ENCODE measurements at regions not wholly inside any gene's neighbourhood (a gene's known extent, or its start where the extent isn't known, plus 50 kb on each side); places are given as distances from the start of the nearest gene placed in this dataset.

DNA sequence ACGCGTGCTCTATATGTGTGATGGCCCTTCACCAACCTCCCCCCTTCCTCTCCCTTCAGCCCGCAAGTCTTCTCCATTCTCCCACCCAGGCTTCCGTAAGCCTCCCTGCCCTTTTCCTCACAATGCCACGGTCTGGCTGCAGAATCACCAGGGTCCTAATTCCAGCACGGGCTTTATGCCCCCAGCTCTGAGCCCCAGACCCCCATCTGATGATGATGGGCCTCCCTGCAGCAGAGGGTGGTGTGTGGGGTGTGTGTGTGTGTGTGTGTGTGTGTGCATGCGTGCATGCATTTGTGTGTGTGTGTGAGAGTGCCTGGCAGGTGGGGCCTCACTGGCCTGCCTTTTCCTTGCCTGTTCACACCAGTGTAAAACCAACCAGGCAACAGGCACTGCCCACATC, 109.9 kb downstream of the OAT start:
- no peaks in the 10 kb centered on the region for H3K9me3 ChIP-seq (ENCODE audit: low read depth)
- no peak overlapping the region for H3K4me3 ChIP-seq
- WGBS (ENCODE audit: low lambda C conversion rate, missing lambda C conversion rate) = 93% methylated on average over 7 of the region's 7 CpGs
- no peak for DNase-seq (ENCODE audit: low spot score)
- no peaks in the 10 kb centered on the region for H3K27me3 ChIP-seq
- H3K9me2 ChIP-seq (replicated peaks; ENCODE audit: insufficient read depth) = no peaks in the 10 kb centered on the region
- no peak overlapping the region for H3K4me2 ChIP-seq
- no peak overlapping the region for H3K27ac ChIP-seq
- TF ChIP-seq, protein P1, sequence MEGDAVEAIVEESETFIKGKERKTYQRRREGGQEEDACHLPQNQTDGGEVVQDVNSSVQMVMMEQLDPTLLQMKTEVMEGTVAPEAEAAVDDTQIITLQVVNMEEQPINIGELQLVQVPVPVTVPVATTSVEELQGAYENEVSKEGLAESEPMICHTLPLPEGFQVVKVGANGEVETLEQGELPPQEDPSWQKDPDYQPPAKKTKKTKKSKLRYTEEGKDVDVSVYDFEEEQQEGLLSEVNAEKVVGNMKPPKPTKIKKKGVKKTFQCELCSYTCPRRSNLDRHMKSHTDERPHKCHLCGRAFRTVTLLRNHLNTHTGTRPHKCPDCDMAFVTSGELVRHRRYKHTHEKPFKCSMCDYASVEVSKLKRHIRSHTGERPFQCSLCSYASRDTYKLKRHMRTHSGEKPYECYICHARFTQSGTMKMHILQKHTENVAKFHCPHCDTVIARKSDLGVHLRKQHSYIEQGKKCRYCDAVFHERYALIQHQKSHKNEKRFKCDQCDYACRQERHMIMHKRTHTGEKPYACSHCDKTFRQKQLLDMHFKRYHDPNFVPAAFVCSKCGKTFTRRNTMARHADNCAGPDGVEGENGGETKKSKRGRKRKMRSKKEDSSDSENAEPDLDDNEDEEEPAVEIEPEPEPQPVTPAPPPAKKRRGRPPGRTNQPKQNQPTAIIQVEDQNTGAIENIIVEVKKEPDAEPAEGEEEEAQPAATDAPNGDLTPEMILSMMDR (IDR thresholded peaks at IDR 0.05; ENCODE audit: poor library complexity) = no peak
- TF ChIP-seq EZH2 (IDR thresholded peaks at IDR 0.05; ENCODE audit: borderline replicate concordance) (no peak), EZH2phosphoT487 (IDR thresholded peaks at IDR 0.05; ENCODE audit: low read depth, severe bottlenecking, unreplicated experiment) (no peak)
- H3K4me1 ChIP-seq (ENCODE audit: insufficient read depth) = no peaks in the 10 kb centered on the region
- H3K36me3 ChIP-seq (replicated peaks; ENCODE audit: insufficient read depth, low read depth) = no peaks in the 10 kb centered on the region
- no peaks in the 10 kb centered on the region for H3K79me2 ChIP-seq
- no peak overlapping the region for H2AFZ ChIP-seq
- H4K20me1 ChIP-seq (ENCODE audit: insufficient read depth, poor library complexity, severe bottlenecking) = no peaks in the 10 kb centered on the region

DNA sequence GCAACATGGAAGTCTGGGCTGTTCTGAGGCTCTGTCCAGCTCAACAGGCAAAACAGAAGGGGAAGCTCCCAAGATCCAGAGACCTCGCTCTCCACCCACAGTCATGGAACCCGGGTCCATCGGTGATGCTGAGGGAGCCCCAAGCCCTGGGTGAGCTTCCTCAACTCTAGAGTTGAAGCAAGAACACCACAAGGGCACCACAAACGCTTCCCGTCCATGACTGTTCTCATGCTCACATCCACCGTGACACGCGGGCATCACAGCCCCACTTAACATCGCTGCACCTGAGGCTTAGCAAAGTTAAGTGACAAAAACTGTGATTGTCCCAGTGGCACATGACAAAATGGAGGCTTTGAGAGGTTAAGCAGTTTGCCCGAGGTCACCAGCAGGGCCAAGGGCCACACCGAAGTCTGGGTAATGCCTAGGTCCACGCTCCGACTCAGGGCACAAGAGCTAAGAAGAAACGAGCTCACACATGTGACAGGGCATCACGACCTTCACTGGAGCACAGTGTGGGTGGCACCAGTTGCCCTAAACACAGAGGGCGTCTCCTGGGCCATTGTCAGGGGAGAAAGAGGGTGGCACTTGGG, 110.6 kb downstream of the OAT start:
- Histone ChIP-seq H3K4me3 (no peak overlapping the region), H3K4me2 (no peak overlapping the region), H3K9me3 (ENCODE audit: low read depth) (no peaks in the 10 kb centered on the region), H3K27me3 (no peaks in the 10 kb centered on the region), H2AFZ (no peak overlapping the region), H3K79me2 (no peaks in the 10 kb centered on the region), H3K4me1 (ENCODE audit: insufficient read depth) (no peaks in the 10 kb centered on the region), H4K20me1 (ENCODE audit: insufficient read depth, poor library complexity, severe bottlenecking) (no peaks in the 10 kb centered on the region), H3K27ac (no peak overlapping the region), H3K9me2 (replicated peaks; ENCODE audit: insufficient read depth) (no peaks in the 10 kb centered on the region), H3K36me3 (replicated peaks; ENCODE audit: insufficient read depth, low read depth) (no peaks in the 10 kb centered on the region)
- TF ChIP-seq, protein P1 (IDR thresholded peaks at IDR 0.05; ENCODE audit: poor library complexity) = no peak
- no peak for TF ChIP-seq EZH2phosphoT487 (IDR thresholded peaks at IDR 0.05; ENCODE audit: low read depth, severe bottlenecking, unreplicated experiment)
- TF ChIP-seq EZH2 (IDR thresholded peaks at IDR 0.05; ENCODE audit: borderline replicate concordance) = no peak
- 87% methylated on average over 16 of the region's 16 CpGs for WGBS (ENCODE audit: low lambda C conversion rate, missing lambda C conversion rate)
- no peak for DNase-seq (ENCODE audit: low spot score)

DNA sequence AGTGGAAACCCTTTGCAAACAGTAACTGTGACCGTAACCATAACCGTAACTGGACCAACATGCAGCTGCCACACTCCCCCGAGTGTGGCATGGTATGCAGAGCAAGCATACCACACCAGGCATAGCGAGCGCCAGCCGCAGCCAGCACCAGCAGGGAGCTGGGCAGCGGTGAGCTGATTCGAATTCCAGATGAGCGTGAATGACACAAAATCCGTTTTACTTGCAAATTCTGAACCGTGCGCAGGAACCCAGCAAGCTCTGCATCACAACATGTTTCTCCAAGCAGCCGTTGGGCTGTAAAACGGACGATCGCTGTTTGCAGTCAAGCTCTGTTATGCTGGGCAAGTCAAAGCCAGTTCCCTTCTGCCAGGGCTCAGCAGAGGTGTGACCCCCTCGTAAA, 111.1 kb downstream of the OAT start:
- TF ChIP-seq EZH2phosphoT487 (IDR thresholded peaks at IDR 0.05; ENCODE audit: low read depth, severe bottlenecking, unreplicated experiment) (no peak), EZH2 (IDR thresholded peaks at IDR 0.05; ENCODE audit: borderline replicate concordance) (no peak)
- TF ChIP-seq, protein P1 (IDR thresholded peaks at IDR 0.05; ENCODE audit: poor library complexity) = no peak
- no peaks in the 10 kb centered on the region for H3K27me3 ChIP-seq
- H3K4me3 ChIP-seq = no peak overlapping the region
- DNase-seq (ENCODE audit: low spot score) = no peak
- no peak overlapping the region for H3K4me2 ChIP-seq
- no peaks in the 10 kb centered on the region for H3K9me2 ChIP-seq (replicated peaks; ENCODE audit: insufficient read depth)
- no peak overlapping the region for H3K27ac ChIP-seq
- no peaks in the 10 kb centered on the region for H3K79me2 ChIP-seq
- 85% methylated on average over 17 of the region's 17 CpGs for WGBS (ENCODE audit: low lambda C conversion rate, missing lambda C conversion rate)
- no peaks in the 10 kb centered on the region for H4K20me1 ChIP-seq (ENCODE audit: insufficient read depth, poor library complexity, severe bottlenecking)
- H3K36me3 ChIP-seq (replicated peaks; ENCODE audit: insufficient read depth, low read depth) = no peaks in the 10 kb centered on the region
- no peak overlapping the region for H2AFZ ChIP-seq
- H3K4me1 ChIP-seq (ENCODE audit: insufficient read depth) = no peaks in the 10 kb centered on the region
- no peaks in the 10 kb centered on the region for H3K9me3 ChIP-seq (ENCODE audit: low read depth)
